Astrocyte (in vitro differentiated cells and primary cell): ENCODE measurements at regions not wholly inside any gene's neighbourhood (a gene's known extent, or its start where the extent isn't known, plus 50 kb on each side); places are given as distances from the start of the nearest gene placed in this dataset.

Source experiments
- EZH2 ChIP-seq: IDR thresholded peaks from 2 replicates; pipeline ENCODE4 v1.6.1; 2012; ENCODE audit warnings: mild to moderate bottlenecking, low read length, inconsistent platforms; ENCODE audit not compliant: insufficient read depth
- TF ChIP-seq, protein P1 (sequence below): IDR thresholded peaks from 2 replicates; pipeline ENCODE4 v1.5.1; 2011; ENCODE audit warnings: low read depth, mild to moderate bottlenecking, inconsistent platforms, low read length, moderate library complexity; ENCODE audit not compliant: insufficient read depth

DNA sequence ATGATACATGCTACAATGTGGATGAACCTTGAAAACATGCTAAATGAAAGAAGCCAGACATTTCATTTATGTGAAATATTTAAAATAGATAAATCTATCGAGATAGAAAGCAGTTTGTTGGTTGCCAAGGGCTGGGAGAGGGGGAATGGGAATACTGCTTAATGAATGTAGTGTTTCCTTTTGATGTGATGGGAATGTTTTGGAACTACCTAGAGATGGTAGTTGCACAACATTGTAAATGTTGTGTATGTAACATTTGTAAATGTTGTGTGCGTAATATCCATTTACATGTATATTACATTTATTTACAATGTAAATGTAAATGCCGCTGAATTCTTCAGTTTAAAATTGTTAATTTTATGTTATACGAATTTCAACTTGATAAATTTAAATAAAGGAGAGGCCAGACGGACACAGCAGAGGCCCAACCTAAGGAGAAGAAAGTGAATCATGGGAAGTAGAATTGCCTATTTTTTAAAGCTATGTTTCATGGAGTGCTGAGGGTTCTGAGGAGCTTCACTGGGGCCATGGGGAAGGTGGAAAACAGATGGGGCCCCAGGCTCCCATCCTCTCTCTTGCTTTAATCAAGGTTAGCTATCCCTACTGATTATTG, 60.0 kb upstream of the TEX13D start:
- TF ChIP-seq, protein P1, sequence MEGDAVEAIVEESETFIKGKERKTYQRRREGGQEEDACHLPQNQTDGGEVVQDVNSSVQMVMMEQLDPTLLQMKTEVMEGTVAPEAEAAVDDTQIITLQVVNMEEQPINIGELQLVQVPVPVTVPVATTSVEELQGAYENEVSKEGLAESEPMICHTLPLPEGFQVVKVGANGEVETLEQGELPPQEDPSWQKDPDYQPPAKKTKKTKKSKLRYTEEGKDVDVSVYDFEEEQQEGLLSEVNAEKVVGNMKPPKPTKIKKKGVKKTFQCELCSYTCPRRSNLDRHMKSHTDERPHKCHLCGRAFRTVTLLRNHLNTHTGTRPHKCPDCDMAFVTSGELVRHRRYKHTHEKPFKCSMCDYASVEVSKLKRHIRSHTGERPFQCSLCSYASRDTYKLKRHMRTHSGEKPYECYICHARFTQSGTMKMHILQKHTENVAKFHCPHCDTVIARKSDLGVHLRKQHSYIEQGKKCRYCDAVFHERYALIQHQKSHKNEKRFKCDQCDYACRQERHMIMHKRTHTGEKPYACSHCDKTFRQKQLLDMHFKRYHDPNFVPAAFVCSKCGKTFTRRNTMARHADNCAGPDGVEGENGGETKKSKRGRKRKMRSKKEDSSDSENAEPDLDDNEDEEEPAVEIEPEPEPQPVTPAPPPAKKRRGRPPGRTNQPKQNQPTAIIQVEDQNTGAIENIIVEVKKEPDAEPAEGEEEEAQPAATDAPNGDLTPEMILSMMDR, result no peak
- no peak for TF ChIP-seq EZH2
